HPDE6-E6E7 (cell line): ENCODE measurements at regions not wholly inside any gene's neighbourhood (a gene's known extent, or its start where the extent isn't known, plus 50 kb on each side); places are given as distances from the start of the nearest gene placed in this dataset.

Experiments
- DNase-seq: peaks from one replicate; pipeline ENCODE4 v3.0.0; 2011; ENCODE audit warnings: missing footprints; ENCODE audit errors: extremely low spot score

DNA sequence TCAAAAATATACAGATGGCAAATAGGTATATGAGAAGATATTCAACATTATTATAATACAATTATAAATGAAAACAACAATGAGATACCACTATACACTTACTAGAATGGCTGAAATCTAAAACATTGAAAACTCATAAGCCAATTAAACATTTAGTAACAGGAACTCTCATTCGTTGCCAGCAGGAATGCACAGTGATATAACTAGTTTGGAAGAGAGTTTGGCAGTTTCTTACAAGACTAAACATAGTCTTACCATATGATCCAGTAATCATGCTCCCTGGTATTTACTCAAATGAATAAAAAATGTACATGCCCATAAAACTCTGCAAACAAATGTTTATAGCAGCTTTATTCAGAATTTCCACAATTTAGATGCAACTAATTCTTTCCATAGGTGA is 476.2 kb upstream of the COBL start:
- DNase-seq: no peak

DNA sequence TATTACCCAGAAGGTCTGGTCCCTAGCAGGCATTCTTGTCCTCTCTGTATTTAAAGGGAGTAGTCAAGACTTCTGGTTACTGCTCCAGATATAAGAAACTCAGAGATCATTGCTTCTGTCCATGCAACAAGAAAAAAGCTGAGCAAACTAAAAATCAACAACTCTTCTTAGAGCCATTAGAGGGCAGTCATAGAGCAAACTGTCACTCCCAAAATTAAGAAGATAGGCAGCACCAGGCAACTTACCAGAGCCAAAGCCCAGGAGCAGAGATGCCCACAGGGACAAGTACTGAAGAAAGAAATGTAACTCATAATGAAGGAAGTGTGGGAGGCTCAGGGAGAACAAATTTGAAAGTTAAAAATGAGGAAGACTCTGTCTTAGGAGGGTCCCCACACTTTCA is 472.9 kb upstream of the COBL start:
- DNase-seq: no peak

DNA sequence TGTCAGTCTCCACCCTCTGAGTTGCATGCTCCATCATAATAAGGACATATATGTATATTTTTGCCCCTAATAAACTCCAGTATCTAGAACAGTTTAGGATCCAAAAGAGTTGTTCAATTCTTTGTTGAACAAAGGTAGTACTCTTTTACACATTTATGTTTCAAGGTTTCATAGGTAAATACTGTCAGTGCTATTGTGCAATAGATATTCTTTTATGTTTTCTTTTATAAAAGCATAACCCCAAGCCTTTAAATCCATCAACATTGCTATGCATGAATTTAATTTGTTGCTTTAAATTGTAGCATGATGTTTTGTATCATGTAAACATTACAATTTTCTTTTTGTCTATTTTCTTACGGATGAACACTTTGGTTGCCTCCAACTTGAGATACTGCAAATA is 469.7 kb upstream of the COBL start:
- DNase-seq: no peak

GRCh38 chr7:51785876-51786275 is 469.3 kb upstream of the COBL start:
- DNase-seq: no peak

DNA sequence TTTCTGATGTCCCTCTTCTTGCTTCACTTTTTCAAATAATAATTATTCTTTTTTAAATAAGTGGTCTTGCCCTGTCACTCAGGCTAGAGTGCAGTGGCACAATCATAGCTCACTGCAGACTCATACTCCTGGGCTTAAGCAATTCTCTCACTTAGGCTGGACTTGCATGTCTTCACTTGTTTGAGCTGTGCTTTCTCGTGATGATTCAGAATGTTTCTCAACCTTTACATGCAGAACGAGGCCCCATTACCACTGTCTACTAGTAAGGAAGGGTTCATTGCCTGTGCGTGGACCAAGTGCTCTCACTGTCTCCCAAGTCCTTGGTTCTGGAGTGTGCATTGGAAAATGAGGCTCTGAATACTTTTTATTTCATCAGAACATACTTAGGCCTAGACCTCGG is 468.6 kb upstream of the COBL start:
- peak; percentile 56 for DNase-seq

DNA sequence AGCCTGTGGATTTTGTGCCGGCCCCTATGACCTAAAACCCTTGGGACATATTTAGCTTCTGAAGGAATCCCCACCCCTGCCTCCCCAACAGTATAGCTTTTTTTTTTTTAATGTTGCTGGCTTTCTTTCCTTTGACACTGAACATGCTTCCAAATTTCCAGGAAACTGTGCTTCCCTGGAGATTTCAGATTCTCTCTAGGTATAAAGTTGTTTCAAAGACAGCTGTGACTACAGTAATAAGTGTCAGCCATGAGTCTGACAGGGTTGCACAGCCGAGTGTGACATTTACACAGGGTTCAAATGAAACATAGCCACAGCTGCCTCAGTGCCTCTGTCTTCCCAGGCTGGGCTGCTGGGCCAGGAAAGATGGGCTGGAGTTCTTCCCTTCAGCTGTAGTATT is 466.6 kb upstream of the COBL start:
- DNase-seq: no peak

DNA sequence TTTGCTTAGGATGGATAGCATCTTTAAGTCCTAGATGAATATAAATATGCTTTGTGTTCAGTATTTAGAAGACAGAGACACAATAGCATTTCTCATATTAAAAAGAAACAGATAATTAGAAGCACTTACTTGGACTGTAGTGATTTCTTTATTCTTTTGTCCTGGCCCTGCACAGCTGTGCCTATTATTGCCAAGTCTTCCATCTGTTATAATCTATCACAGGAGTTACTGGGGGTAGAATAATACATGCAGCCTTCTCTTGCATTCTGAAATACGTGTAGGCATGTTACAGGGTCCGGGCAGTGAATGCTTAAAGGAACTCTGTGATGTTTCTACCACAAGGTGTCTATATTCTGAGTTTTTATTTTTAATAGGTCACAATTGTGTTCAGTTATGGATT is 461.5 kb upstream of the COBL start:
- DNase-seq: no peak

- no peak for DNase-seq
Measured at GRCh38 chr7:51774178-51774577, 457.6 kb upstream of the COBL start.

DNA sequence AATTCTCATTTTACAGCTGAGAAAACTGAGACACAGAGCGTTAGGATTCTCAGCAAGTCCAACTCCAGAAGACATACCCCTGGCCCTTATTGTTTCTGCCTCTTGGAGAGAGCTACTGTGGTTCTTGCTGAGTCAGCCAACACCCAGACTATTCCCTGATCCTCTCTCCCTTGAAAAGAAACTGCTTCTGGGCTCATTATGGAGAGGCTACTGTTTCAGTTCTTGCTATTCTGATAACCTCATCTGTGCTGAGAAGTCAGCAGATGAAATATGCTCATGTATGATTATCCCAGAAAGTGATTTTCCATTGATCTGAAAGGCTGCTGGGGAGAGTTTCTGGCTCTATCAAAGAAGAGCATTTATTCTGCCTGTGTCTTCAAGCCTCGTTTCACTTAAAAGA is 455.6 kb upstream of the COBL start:
- no peak for DNase-seq

- DNase-seq: no peak
Measured at GRCh38 chr7:51764976-51765375, 448.4 kb upstream of the COBL start.

GRCh38 chr7:51759985-51760384 is 443.4 kb upstream of the COBL start:
- no peak for DNase-seq

- DNase-seq: no peak
Measured at GRCh38 chr7:51757960-51758359, 441.4 kb upstream of the COBL start.

DNA sequence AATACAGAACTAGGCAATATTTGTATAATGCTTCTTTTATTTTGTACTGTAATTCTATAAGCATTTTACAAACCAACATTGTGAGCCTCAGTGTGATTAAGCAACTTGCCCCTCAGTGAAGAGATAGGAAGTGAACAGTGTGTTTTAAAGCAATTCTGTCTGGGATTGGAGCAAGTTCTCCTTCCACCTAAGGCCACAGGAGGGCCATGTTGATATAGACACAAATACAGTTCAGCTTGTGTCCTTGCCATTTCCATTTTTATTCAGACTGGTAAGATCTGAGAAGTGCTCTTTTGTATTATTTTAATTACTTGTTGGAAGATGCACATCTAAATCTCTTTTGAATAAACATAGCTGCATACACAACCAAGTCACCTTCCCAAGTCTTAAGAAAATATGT is 416.3 kb upstream of the COBL start:
- no peak for DNase-seq

GRCh38 chr7:51732116-51732515 is 415.5 kb upstream of the COBL start:
- no peak for DNase-seq

GRCh38 chr7:51731075-51731474 is 414.5 kb upstream of the COBL start:
- DNase-seq: no peak

GRCh38 chr7:51727441-51727840 is 410.8 kb upstream of the COBL start:
- DNase-seq: no peak

DNA sequence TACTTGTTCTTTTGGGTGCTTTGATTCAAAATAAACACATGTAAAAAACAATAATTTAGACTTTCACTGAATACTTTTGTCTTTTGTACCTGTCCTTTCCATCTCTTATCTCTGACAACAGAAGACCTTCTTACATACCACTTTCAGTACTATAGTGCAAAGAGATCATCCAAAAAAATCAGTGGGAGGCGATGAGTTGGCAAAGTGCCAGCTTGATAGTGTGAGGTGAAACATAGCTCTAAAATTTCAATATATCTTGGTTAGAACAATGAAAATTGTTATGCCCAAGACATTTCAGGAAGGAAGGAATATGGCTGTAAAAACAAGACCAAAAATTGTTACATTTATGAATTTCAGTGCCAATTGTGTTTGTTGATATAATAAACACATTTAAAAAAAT is 390.2 kb upstream of the COBL start:
- DNase-seq: no peak

- no peak for DNase-seq
Measured at GRCh38 chr7:51705701-51706100, 389.1 kb upstream of the COBL start.

DNA sequence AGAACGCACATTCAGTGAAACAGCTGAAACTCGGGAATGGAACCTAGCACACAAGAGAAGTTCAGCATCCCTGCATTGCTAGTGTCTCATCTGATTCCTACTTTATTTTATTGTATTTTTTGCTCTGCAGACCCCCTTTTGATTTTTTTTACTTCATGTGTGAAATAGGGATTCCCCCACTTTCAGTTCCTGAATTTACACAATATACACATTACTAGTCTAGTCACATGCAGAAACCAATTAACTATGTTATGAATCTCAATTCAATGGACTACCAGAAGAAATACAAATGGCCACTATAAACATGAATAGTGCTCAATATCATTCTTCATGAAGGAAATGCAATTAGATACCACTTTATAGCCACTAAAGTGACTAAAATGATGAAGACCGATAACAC is 386.1 kb upstream of the COBL start:
- DNase-seq: no peak

- DNase-seq: no peak
Measured at GRCh38 chr7:51701935-51702334, 385.3 kb upstream of the COBL start.

GRCh38 chr7:51700593-51701215 is 384.1 kb upstream of the COBL start:
- no peak for DNase-seq

- DNase-seq: no peak
Measured at GRCh38 chr7:51693258-51693657, 376.6 kb upstream of the COBL start.

DNA sequence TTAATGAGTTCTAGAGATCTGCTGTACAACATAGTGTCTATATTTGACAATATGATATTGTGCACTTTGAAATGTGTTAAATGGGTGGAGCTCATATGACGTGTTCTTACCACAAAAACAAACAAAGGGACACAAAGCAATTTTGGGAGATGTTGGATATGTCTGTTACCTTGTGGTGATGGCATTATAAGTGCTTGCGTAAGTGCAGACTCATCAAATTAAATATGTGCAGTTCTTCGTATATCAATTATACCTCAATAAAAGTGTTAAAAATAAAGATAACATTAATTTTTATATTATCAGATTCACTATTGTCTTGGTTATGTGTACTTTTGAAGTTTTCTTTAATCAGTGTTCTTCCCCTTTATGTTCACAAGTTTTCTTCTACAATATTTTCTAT is 372.9 kb upstream of the COBL start:
- no peak for DNase-seq

DNA sequence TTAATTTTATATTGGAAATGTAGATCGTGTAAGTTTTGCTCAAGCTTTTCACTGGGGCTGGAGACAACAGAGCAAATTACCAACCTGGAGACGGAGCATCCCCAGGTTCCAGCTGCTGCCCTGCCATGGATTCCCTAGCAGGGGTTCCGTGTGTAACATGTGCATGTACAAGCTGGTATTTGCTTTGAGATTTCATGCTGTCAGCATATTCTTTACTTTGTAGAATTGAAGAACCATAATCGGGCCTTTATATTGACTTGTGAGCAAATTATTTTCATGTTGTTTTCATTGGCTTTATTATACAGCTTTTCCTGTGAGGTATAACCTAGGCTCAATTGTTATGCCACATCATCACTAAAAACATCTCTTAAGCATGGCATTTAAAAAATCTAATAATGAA is 369.2 kb upstream of the COBL start:
- DNase-seq: no peak
